K562 (cell line): ENCODE measurements at regions not wholly inside any gene's neighbourhood (a gene's known extent, or its start where the extent isn't known, plus 50 kb on each side); places are given as distances from the start of the nearest gene placed in this dataset.
A peak's percentile ranks its signal among the peaks of the same experiment; 100 is the strongest.

ENCODE experiments used
- ATF7 ChIP-seq: fragments of 450-650 bp; IDR thresholded peaks from 2 replicates; pipeline ENCODE4 v1.7.1; 2014; ENCODE audit warnings: mild to moderate bottlenecking, moderate library complexity
- CAMTA2 ChIP-seq: fragments of 250-450 bp; sonication (Bioruptor Pico); conservative IDR thresholded peaks from 2 replicates; pipeline ENCODE4 v1.5.1; 2022
- CHD2 ChIP-seq: IDR thresholded peaks from 2 replicates; pipeline ENCODE4 v1.6.1; 2011; ENCODE audit warnings: low read depth, low read length
- FOXJ3 ChIP-seq: sonication (generic); formaldehyde crosslinking; IDR thresholded peaks from 2 replicates; pipeline ENCODE4 v1.4.0; 2020; ENCODE audit warnings: mild to moderate bottlenecking, missing genetic modification reagents
- GABPA ChIP-seq: fragments of 200-800 bp; sonication (Bioruptor generic); conservative IDR thresholded peaks from 2 replicates; pipeline ENCODE4 v1.6.1; 2016; ENCODE audit warnings: low read depth, missing genetic modification characterization, missing compliant biosample characterization
- GATAD2B ChIP-seq: fragments of 450-650 bp; IDR thresholded peaks from 2 replicates; pipeline ENCODE4 v1.6.1; 2017; ENCODE audit warnings: mild to moderate bottlenecking, borderline replicate concordance
- KLF10 ChIP-seq: fragments of 250-450 bp; sonication (Bioruptor Pico); IDR thresholded peaks from 2 replicates; pipeline ENCODE4 v1.6.1; 2021; ENCODE audit warnings: matching md5 sums
- MCM2 ChIP-seq: fragments of 450-650 bp; IDR thresholded peaks from 2 replicates; pipeline ENCODE4 v1.6.1; 2017; ENCODE audit warnings: low read depth, mild to moderate bottlenecking
- NBN ChIP-seq: fragments of 450-650 bp; IDR thresholded peaks from 2 replicates; pipeline ENCODE4 v1.6.1; 2016; ENCODE audit warnings: low read depth, mild to moderate bottlenecking
- NR2C2 ChIP-seq, 2 experiments: fragments of 200-800 bp in 1 of 2; sonication (Bioruptor generic) in 1 of 2; sonication (generic) in 1 of 2; formaldehyde crosslinking in 1 of 2; IDR thresholded peaks; 2 replicates each; pipeline versions ENCODE4 v1.6.1 to v1.8.0; 2016 to 2022; ENCODE audit warnings: mild to moderate bottlenecking in 1 of 2, missing compliant biosample characterization in 1 of 2, missing genetic modification characterization in 1 of 2, missing genetic modification reagents in 1 of 2
- RBM22 ChIP-seq: fragments of 200-400 bp; formaldehyde crosslinking; IDR thresholded peaks from 2 replicates; pipeline ENCODE4 v1.6.1; 2018; ENCODE audit warnings: low read length, low read depth; ENCODE audit not compliant: poor library complexity, severe bottlenecking
- SAFB ChIP-seq: fragments of 200-400 bp; formaldehyde crosslinking; IDR thresholded peaks from 2 replicates; pipeline ENCODE4 v1.6.1; 2017; ENCODE audit warnings: low read depth, low read length, borderline replicate concordance
- TGIF2 ChIP-seq: sonication (generic); formaldehyde crosslinking; IDR thresholded peaks from 2 replicates; pipeline ENCODE4 v1.8.1; 2022; ENCODE audit warnings: mild to moderate bottlenecking, missing genetic modification reagents, moderate library complexity
- ZNF121 ChIP-seq: sonication (generic); formaldehyde crosslinking; conservative IDR thresholded peaks from 2 replicates; pipeline ENCODE4 v1.8.0; 2022; ENCODE audit warnings: missing genetic modification reagents
- ZNF263 ChIP-seq: sonication (generic); formaldehyde crosslinking; IDR thresholded peaks from 2 replicates; pipeline ENCODE4 v1.8.0; 2022; ENCODE audit warnings: mild to moderate bottlenecking, missing genetic modification reagents, borderline replicate concordance
- ZNF282 ChIP-seq: sonication (generic); formaldehyde crosslinking; IDR thresholded peaks from 2 replicates; pipeline ENCODE4 v1.8.1; 2023; ENCODE audit warnings: missing genetic modification reagents
- ZNF436 ChIP-seq: fragments of 250-450, 450-650 bp; sonication (Bioruptor Pico); formaldehyde crosslinking; IDR thresholded peaks from 2 replicates; pipeline ENCODE4 v1.7.0; 2020; ENCODE audit warnings: mild to moderate bottlenecking
- TF ChIP-seq, protein P1 (sequence below): fragments of 250-450 bp; sonication (Bioruptor Pico); IDR thresholded peaks from 2 replicates; pipeline ENCODE4 v1.5.1; 2021; ENCODE audit warnings: mild to moderate bottlenecking
- TF ChIP-seq, protein P2 (sequence below): sonication (generic); formaldehyde crosslinking; IDR thresholded peaks from 2 replicates; pipeline ENCODE4 v1.5.0; 2020; ENCODE audit warnings: missing genetic modification reagents
- TF ChIP-seq, protein P3 (sequence below): sonication (generic); formaldehyde crosslinking; IDR thresholded peaks from 2 replicates; pipeline ENCODE4 v1.8.0; 2022; ENCODE audit warnings: missing genetic modification reagents, mild to moderate bottlenecking, moderate library complexity, borderline replicate concordance
- TF ChIP-seq, protein P4 (sequence below): fragments of 450-650 bp; IDR thresholded peaks from one replicate; pipeline ENCODE4 v1.6.1; 2018; ENCODE audit warnings: mild to moderate bottlenecking, moderate library complexity; ENCODE audit not compliant: partially characterized antibody
- TF ChIP-seq, protein P5 (sequence below): sonication (generic); formaldehyde crosslinking; IDR thresholded peaks from 2 replicates; pipeline ENCODE4 v1.4.0; 2020; ENCODE audit warnings: mild to moderate bottlenecking, missing genetic modification reagents

DNA sequence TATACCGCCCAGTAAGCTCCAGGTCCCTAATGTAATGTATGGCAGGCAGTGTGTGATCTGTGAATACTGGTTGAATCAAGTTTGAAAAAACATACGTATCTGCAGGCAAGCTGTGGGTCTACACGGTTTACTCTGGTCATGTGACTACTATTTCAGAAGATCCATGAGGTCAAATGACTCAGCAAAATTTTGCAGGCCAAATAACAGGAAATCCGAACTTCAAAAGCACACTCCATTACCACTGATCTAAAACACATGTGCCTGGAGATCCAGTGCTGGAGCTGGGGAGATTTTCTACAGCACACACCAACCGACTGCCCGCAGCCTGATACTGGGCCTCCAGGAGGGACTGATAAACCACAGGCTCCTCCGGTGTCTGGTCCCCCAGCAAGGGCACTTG is 64.5 kb upstream of the SLC44A3 start (continued):
- no peak for TF ChIP-seq ZNF436 (CRISPR knock-in tag)
- no peak for TF ChIP-seq NBN
- TF ChIP-seq ZNF121 (CRISPR knock-in tag) = no peak
- TF ChIP-seq, protein P1, sequence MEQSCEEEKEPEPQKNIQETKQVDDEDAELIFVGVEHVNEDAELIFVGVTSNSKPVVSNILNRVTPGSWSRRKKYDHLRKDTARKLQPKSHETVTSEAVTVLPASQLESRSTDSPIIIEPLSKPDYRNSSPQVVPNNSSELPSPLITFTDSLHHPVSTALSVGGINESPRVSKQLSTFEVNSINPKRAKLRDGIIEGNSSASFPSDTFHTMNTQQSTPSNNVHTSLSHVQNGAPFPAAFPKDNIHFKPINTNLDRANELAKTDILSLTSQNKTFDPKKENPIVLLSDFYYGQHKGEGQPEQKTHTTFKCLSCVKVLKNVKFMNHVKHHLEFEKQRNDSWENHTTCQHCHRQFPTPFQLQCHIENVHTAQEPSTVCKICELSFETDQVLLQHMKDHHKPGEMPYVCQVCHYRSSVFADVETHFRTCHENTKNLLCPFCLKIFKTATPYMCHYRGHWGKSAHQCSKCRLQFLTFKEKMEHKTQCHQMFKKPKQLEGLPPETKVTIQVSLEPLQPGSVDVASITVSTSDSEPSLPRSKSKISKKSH (CRISPR knock-in tag) = no peak
- TF ChIP-seq GATAD2B = no peak
- no peak for TF ChIP-seq MCM2
- TF ChIP-seq ZNF282 (CRISPR knock-in tag) = no peak
- TF ChIP-seq, protein P2, sequence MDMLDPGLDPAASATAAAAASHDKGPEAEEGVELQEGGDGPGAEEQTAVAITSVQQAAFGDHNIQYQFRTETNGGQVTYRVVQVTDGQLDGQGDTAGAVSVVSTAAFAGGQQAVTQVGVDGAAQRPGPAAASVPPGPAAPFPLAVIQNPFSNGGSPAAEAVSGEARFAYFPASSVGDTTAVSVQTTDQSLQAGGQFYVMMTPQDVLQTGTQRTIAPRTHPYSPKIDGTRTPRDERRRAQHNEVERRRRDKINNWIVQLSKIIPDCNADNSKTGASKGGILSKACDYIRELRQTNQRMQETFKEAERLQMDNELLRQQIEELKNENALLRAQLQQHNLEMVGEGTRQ (CRISPR knock-in tag) = peak; percentile 56
- TF ChIP-seq GABPA (tag) = 0 out of 2 replicates have a peak, but pooled peaks have one; percentile 27
- no peak for TF ChIP-seq KLF10
- TF ChIP-seq NR2C2 (CRISPR knock-in tag; IDR thresholded peaks at IDR 0.05) = no peak
- TF ChIP-seq NR2C2 (tag; IDR thresholded peaks at IDR 0.05) = no peak; the same call in 1 of the 2 replicates
- TF ChIP-seq, protein P3, sequence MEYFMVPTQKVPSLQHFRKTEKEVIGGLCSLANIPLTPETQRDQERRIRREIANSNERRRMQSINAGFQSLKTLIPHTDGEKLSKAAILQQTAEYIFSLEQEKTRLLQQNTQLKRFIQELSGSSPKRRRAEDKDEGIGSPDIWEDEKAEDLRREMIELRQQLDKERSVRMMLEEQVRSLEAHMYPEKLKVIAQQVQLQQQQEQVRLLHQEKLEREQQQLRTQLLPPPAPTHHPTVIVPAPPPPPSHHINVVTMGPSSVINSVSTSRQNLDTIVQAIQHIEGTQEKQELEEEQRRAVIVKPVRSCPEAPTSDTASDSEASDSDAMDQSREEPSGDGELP (CRISPR knock-in tag) = no peak
- 0 out of 2 replicates have a peak, but pooled peaks have one; percentile 14 for TF ChIP-seq ATF7
- TF ChIP-seq CAMTA2 (CRISPR knock-in tag) = no peak
- TF ChIP-seq, protein P4, sequence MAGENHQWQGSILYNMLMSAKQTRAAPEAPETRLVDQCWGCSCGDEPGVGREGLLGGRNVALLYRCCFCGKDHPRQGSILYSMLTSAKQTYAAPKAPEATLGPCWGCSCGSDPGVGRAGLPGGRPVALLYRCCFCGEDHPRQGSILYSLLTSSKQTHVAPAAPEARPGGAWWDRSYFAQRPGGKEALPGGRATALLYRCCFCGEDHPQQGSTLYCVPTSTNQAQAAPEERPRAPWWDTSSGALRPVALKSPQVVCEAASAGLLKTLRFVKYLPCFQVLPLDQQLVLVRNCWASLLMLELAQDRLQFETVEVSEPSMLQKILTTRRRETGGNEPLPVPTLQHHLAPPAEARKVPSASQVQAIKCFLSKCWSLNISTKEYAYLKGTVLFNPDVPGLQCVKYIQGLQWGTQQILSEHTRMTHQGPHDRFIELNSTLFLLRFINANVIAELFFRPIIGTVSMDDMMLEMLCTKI = no peak
- TF ChIP-seq FOXJ3 (CRISPR knock-in tag) = no peak
- TF ChIP-seq, protein P5, sequence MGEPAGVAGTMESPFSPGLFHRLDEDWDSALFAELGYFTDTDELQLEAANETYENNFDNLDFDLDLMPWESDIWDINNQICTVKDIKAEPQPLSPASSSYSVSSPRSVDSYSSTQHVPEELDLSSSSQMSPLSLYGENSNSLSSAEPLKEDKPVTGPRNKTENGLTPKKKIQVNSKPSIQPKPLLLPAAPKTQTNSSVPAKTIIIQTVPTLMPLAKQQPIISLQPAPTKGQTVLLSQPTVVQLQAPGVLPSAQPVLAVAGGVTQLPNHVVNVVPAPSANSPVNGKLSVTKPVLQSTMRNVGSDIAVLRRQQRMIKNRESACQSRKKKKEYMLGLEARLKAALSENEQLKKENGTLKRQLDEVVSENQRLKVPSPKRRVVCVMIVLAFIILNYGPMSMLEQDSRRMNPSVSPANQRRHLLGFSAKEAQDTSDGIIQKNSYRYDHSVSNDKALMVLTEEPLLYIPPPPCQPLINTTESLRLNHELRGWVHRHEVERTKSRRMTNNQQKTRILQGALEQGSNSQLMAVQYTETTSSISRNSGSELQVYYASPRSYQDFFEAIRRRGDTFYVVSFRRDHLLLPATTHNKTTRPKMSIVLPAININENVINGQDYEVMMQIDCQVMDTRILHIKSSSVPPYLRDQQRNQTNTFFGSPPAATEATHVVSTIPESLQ = no peak
- TF ChIP-seq RBM22 = no peak
- no peak for TF ChIP-seq SAFB
- TF ChIP-seq TGIF2 (CRISPR knock-in tag) = no peak
- no peak for TF ChIP-seq ZNF263
- no peak for TF ChIP-seq CHD2
